ENCODE measurements at regions not wholly inside any gene's neighbourhood (a gene's known extent, or its start where the extent isn't known, plus 50 kb on each side); places are given as distances from the start of the nearest gene placed in this dataset.

DNA sequence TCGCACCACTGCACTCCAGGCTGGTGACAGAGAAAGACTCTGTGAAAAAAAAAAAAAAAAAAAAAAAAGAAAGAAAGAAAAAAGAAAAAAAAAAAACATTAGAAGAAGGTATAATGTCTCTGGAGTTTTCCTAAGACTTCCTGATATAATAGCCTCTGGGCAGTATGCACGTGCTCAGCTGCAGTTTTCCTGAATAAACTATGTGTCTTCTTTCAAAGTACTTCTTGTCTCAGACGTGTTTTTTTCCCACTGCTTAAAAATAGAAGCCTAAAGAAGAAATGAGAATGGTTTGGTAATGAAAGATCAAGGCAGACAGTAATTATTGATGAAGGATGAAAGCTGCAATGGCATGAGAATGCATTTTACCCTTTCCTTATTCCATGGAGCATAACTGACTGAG, 148.1 kb upstream of the TRPC7 start:
- TF ChIP-seq CTCF (IDR thresholded peaks at IDR 0.05) (no peak), POLR2A (IDR thresholded peaks at IDR 0.05) (no peak)
